GM20000 (cell line): ENCODE measurements at regions not wholly inside any gene's neighbourhood (a gene's known extent, or its start where the extent isn't known, plus 50 kb on each side); places are given as distances from the start of the nearest gene placed in this dataset.

Experiments
- DNase-seq: peaks from one replicate; pipeline ENCODE4 v3.0.0; 2012; ENCODE audit warnings: low spot score
- TF ChIP-seq, protein P1 (sequence below): IDR thresholded peaks from 2 replicates; pipeline ENCODE4 v1.5.1; 2012; ENCODE audit warnings: mild to moderate bottlenecking, control low read depth; ENCODE audit errors: extremely low read depth, missing control alignments

DNA sequence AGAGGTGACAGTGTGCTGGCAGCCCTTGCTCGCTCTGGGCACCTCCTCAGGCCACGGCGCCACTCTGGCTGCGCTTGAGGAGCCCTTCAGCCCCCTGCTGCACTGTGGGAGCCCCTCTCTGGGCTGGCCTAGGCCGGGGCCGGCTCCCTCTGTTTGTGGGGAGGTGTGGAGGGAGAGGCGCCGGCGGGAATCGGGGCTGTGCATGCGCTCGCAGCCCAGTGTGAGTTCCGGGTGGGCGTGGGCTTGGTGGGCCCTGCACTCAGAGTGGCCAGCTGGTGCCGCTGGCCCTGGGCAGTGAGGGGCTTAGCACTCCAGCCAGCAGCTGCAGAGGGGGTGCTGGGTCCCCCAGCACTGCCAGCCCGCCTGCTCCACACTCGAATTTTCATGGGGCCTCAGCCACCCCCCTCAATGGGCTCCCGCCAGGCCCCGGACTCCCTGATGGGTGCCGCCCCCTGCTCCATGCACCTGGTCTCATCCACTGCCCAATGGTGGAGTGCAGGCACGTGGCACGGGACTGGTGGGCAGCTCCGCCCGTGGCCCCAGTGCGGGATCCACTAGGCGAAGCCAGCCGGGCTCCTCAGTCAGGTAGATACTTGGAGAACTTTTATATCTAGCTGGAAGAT, 96.7 kb upstream of the BET1 start:
- TF ChIP-seq, protein P1, sequence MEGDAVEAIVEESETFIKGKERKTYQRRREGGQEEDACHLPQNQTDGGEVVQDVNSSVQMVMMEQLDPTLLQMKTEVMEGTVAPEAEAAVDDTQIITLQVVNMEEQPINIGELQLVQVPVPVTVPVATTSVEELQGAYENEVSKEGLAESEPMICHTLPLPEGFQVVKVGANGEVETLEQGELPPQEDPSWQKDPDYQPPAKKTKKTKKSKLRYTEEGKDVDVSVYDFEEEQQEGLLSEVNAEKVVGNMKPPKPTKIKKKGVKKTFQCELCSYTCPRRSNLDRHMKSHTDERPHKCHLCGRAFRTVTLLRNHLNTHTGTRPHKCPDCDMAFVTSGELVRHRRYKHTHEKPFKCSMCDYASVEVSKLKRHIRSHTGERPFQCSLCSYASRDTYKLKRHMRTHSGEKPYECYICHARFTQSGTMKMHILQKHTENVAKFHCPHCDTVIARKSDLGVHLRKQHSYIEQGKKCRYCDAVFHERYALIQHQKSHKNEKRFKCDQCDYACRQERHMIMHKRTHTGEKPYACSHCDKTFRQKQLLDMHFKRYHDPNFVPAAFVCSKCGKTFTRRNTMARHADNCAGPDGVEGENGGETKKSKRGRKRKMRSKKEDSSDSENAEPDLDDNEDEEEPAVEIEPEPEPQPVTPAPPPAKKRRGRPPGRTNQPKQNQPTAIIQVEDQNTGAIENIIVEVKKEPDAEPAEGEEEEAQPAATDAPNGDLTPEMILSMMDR: no peak
- DNase-seq: no peak

DNA sequence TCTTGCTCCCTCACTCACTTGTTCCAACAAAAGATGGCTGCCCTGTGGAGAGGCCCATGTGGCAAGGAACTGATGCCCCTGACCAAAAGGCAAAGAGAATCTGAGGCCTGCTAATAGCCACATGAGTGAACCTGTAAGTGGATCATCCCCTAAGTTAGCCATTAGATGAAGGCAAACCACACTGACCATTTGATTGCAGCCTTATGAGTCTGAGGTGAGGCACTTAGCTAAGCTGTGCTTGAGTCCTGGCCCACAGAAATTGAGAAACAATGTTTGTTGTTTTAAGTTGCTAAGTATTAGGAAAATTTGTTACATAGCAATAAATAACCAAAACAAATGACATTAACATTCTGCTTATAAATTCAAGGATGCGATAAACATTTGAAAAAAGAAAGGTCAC, 100.1 kb upstream of the BET1 start:
- no peak for DNase-seq
- TF ChIP-seq, protein P1: no peak

DNA sequence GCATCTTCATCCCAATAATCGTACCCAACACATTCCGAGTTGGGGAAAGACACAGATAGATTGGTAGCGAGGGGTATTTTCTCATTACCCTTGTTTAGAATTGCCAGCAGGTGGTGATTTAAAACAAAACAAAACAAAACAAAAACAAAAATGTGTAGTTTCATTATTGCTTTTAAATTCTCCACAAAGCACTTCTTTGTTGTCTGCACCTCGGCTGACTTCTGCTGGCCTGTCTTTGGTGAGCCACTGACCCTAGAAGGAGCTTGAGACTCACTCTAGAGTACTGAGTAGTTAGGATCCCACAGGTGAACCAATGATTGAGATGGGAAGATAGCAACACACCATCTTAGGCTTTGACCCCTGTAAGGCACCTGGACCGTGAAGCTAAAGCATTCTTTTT, 105.4 kb upstream of the BET1 start:
- no peak for DNase-seq
- TF ChIP-seq, protein P1: no peak

DNA sequence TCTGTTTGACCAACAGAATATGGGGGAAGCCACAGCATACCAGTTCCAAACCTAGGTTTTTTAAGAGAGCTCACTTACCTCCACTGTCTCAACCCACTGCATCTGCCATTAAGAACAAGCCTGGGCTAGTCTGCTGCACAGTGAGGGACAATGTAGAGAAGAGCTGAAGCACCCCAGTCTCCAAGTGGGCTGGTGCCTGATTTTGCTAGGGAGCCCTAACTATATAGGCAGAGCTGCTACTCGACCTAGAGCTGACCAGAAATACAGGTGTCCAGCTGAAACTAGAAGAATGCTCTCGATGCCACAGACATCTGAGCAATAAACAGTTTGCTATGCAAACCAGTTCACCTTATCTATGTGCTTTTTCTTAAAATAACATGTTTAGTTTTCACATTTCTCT, 106.9 kb upstream of the BET1 start:
- TF ChIP-seq, protein P1: no peak
- DNase-seq: no peak

DNA sequence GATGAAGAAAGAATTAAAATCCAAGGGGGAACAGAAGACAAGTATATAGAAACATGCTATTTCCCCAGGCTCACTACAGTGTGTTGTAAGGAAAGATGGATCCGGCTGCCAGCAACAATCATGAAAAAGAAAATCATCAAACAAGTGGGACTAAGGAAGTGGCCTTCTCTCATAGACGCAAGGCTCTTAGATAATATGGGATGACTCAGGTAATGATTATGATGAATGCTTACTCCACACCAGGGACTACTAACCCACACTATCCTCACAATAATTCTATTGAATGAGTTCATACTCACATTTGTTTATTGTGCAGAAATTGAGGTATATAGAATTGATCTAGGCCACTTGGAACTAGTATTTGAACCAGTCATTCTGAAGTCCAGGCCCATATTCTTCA, 111.2 kb upstream of the BET1 start:
- TF ChIP-seq, protein P1: no peak
- DNase-seq: no peak

DNA sequence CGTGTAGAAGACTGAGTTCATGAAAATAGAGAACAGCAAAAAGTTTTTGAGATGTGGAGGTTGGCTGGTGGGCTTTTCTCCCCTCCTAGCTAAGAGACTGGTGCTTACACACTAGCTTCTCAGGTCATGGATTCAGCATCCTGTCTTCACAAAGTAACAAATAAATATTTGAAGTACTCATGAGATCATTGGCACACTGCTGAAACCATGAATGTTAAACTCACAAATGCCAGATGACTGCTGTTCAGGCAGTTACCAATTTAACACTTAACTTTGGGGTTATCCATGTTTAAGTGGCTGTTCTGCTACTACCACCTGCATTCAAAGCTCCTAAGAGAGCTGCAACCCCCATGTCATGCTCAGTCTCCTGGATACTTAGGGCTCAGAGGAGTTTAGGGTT, 119.0 kb upstream of the BET1 start:
- DNase-seq: no peak
- TF ChIP-seq, protein P1: no peak

DNA sequence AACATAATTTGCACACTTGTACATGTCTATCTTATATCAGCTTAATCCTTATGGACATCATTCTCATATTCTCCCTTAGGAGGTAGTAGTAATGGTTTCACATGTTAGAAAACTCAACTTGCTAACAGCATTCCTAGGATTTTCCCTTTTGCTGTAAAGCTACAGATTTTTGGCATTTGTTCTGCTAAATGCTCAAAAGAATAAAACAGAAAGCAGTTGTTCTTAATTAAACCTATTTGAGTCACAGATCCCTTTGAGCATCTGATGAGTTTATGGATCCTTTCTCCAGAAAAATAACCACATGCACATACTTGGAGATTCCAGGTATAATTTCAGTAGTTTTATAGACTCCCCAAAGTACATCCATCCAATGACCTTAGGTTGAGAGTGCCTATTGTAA, 122.9 kb upstream of the BET1 start:
- DNase-seq: no peak
- TF ChIP-seq, protein P1: no peak
